RWPE2 (cell line): ENCODE measurements at regions not wholly inside any gene's neighbourhood (a gene's known extent, or its start where the extent isn't known, plus 50 kb on each side); places are given as distances from the start of the nearest gene placed in this dataset.

Experiments used
- ATAC-seq: fragments of 200-7000 bp; cut with Tn5 transposase; 3 replicates; pipeline ENCODE4 v1.9.1; 2021; ENCODE audit warnings: low read depth
- DNase-seq: peaks from one replicate; pipeline ENCODE4 v3.0.0-alpha.2; 2020; ENCODE audit warnings: low spot score
- H3K27ac ChIP-seq: fragments of 450-650 bp; 2 replicates; pipeline ENCODE4 v1.5.1; 2017; ENCODE audit warnings: mild to moderate bottlenecking; ENCODE audit not compliant: poor library complexity, severe bottlenecking
- H3K27me3 ChIP-seq: fragments of 250-450 bp; sonication (Bioruptor Pico); 2 replicates; pipeline ENCODE4 v1.5.1; 2021; ENCODE audit warnings: mild to moderate bottlenecking, moderate library complexity; ENCODE audit not compliant: insufficient read depth, poor library complexity, severe bottlenecking
- H3K36me3 ChIP-seq: fragments of 250-450 bp; sonication (Bioruptor Pico); 2 replicates; pipeline ENCODE4 v1.5.1; 2020; ENCODE audit warnings: low read depth, mild to moderate bottlenecking, moderate library complexity
- H3K4me1 ChIP-seq: fragments of 250-450 bp; sonication (Bioruptor Pico); 2 replicates; pipeline ENCODE4 v1.5.1; 2021; ENCODE audit warnings: mild to moderate bottlenecking, moderate library complexity; ENCODE audit not compliant: insufficient read depth, poor library complexity, severe bottlenecking
- H3K4me3 ChIP-seq: fragments of 250-450 bp; sonication (Bioruptor Pico); 2 replicates; pipeline ENCODE4 v1.5.1; 2021; ENCODE audit warnings: mild to moderate bottlenecking, moderate library complexity; ENCODE audit not compliant: severe bottlenecking
- H3K9me3 ChIP-seq: fragments of 250-450 bp; sonication (Bioruptor Pico); 2 replicates; pipeline ENCODE4 v1.5.1; 2021; ENCODE audit warnings: mild to moderate bottlenecking, moderate library complexity; ENCODE audit not compliant: severe bottlenecking
- CTCF ChIP-seq: fragments of 450-650 bp; IDR thresholded peaks from one replicate; pipeline ENCODE4 v1.5.1; 2017; ENCODE audit warnings: mild to moderate bottlenecking, moderate library complexity; ENCODE audit not compliant: poor library complexity, severe bottlenecking

- Histone ChIP-seq H3K9me3 (no peaks in the 10 kb centered on the region), H3K4me3 (no peak overlapping the region), H3K27me3 (no peaks in the 10 kb centered on the region), H3K36me3 (no peaks in the 10 kb centered on the region), H3K27ac (no peak overlapping the region), H3K4me1 (peaks cover 9% of the 10 kb centered on the region)
- no peak for ATAC-seq
- no peak for TF ChIP-seq CTCF
- DNase-seq: no peak
Observed at GRCh38 chr13:27673911-27674310, 52.2 kb downstream of the POLR1D start.

- peak; percentile 80 for ATAC-seq
Observed at GRCh38 chr13:27678306-27679040, 56.8 kb downstream of the POLR1D start.

GRCh38 chr13:27679396-27679795 lies 57.7 kb downstream of the POLR1D start:
- no peaks in the 10 kb centered on the region for H3K27me3 ChIP-seq
- peak overlapping the region; percentile 75 for H3K27ac ChIP-seq
- TF ChIP-seq CTCF: no peak
- no peak overlapping the region for H3K4me3 ChIP-seq
- DNase-seq (no peak), ATAC-seq (peak; percentile 16; the same call in 1 of the 3 replicates)
- H3K4me1 ChIP-seq: peaks cover 12% of the 10 kb centered on the region
- H3K36me3 ChIP-seq: no peaks in the 10 kb centered on the region
- no peaks in the 10 kb centered on the region for H3K9me3 ChIP-seq

More at GRCh38 chr13:27678306-27679040, 56.8 kb downstream of the POLR1D start:
- Histone ChIP-seq H3K27ac (peak overlapping the region; percentile 75), H3K27me3 (no peaks in the 10 kb centered on the region), H3K9me3 (no peaks in the 10 kb centered on the region), H3K36me3 (no peaks in the 10 kb centered on the region), H3K4me1 (peaks cover 12% of the 10 kb centered on the region), H3K4me3 (no peak overlapping the region)
- DNase-seq: peak; percentile 39
- TF ChIP-seq CTCF: no peak

- no peak for TF ChIP-seq CTCF
- DNase-seq: no peak
Observed at GRCh38 chr13:27679896-27680295, 58.2 kb downstream of the POLR1D start.

GRCh38 chr13:27680465-27680864 lies 58.8 kb downstream of the POLR1D start:
- no peak for DNase-seq
- H3K27ac ChIP-seq: no peak overlapping the region

More at GRCh38 chr13:27679896-27680295, 58.2 kb downstream of the POLR1D start:
- peak overlapping the region; percentile 75 for H3K27ac ChIP-seq
- H3K36me3 ChIP-seq: no peaks in the 10 kb centered on the region
- H3K9me3 ChIP-seq: no peaks in the 10 kb centered on the region
- ATAC-seq: no peak
- H3K27me3 ChIP-seq: no peaks in the 10 kb centered on the region
- no peak overlapping the region for H3K4me3 ChIP-seq
- H3K4me1 ChIP-seq: peaks cover 12% of the 10 kb centered on the region

More at GRCh38 chr13:27680465-27680864, 58.8 kb downstream of the POLR1D start:
- no peaks in the 10 kb centered on the region for H3K36me3 ChIP-seq
- no peaks in the 10 kb centered on the region for H3K27me3 ChIP-seq
- peaks cover 12% of the 10 kb centered on the region for H3K4me1 ChIP-seq
- H3K9me3 ChIP-seq: no peaks in the 10 kb centered on the region
- no peak for ATAC-seq
- H3K4me3 ChIP-seq: no peak overlapping the region
- no peak for TF ChIP-seq CTCF
